GM03348 (cell line): ENCODE measurements at regions not wholly inside any gene's neighbourhood (a gene's known extent, or its start where the extent isn't known, plus 50 kb on each side); places are given as distances from the start of the nearest gene placed in this dataset.
"Not testable (repeated sequence)": the region's sequence is repeated elsewhere in the genome, so short reads cannot be mapped to it uniquely, and the experiment has no call there.

Experiments
- DNase-seq: peaks from one replicate; pipeline ENCODE4 v3.0.0; 2012; ENCODE audit warnings: low spot score

GRCh38 chr4:34492414-34492813, 1751.9 kb downstream of the ARAP2 start:
- DNase-seq, result no peak

- no peak for DNase-seq
These were observed 1742.2 kb downstream of the ARAP2 start for GRCh38 chr4:34502086-34502485.

- not testable (repeated sequence) for DNase-seq
These were observed 1739.6 kb downstream of the ARAP2 start for GRCh38 chr4:34504731-34505130.

GRCh38 chr4:34506511-34507092, 1737.7 kb downstream of the ARAP2 start:
- DNase-seq, result not testable (repeated sequence)

GRCh38 chr4:34512616-34513015, 1731.7 kb downstream of the ARAP2 start:
- DNase-seq, result no peak

GRCh38 chr4:34516524-34516923, 1727.8 kb downstream of the ARAP2 start:
- no peak for DNase-seq

- no peak for DNase-seq
These were observed 1709.4 kb downstream of the ARAP2 start for GRCh38 chr4:34534916-34535315.

GRCh38 chr4:34566091-34566490, 1678.2 kb downstream of the ARAP2 start:
- DNase-seq, result no peak

GRCh38 chr4:34572026-34572425, 1672.3 kb downstream of the ARAP2 start:
- DNase-seq, result no peak

GRCh38 chr4:34615315-34615714, 1629.0 kb downstream of the ARAP2 start:
- no peak for DNase-seq

- DNase-seq, result no peak
These were observed 1624.7 kb downstream of the ARAP2 start for GRCh38 chr4:34619531-34620162.

- no peak for DNase-seq
These were observed 1615.8 kb downstream of the ARAP2 start for GRCh38 chr4:34628471-34628870.

- no peak for DNase-seq
These were observed 1614.9 kb downstream of the ARAP2 start for GRCh38 chr4:34629451-34629850.

- DNase-seq, result no peak
These were observed 1611.1 kb downstream of the ARAP2 start for GRCh38 chr4:34633241-34633640.

GRCh38 chr4:34636623-34637022, 1607.7 kb downstream of the ARAP2 start:
- DNase-seq, result no peak

- no peak for DNase-seq
These were observed 1600.8 kb downstream of the ARAP2 start for GRCh38 chr4:34643476-34643875.

GRCh38 chr4:34644579-34645115, 1599.7 kb downstream of the ARAP2 start:
- DNase-seq, result no peak

GRCh38 chr4:34649716-34650115, 1594.6 kb downstream of the ARAP2 start:
- no peak for DNase-seq

GRCh38 chr4:34664051-34664450, 1580.3 kb downstream of the ARAP2 start:
- no peak for DNase-seq

- no peak for DNase-seq
These were observed 1567.9 kb downstream of the ARAP2 start for GRCh38 chr4:34676400-34676799.

GRCh38 chr4:34678431-34678830, 1565.9 kb downstream of the ARAP2 start:
- DNase-seq, result no peak

- no peak for DNase-seq
These were observed 1565.1 kb downstream of the ARAP2 start for GRCh38 chr4:34679228-34679627.

GRCh38 chr4:34709564-34709963, 1534.8 kb downstream of the ARAP2 start:
- DNase-seq, result no peak
